Naive thymus-derived CD8-positive, alpha-beta T cell (primary cell): ENCODE measurements at regions not wholly inside any gene's neighbourhood (a gene's known extent, or its start where the extent isn't known, plus 50 kb on each side); places are given as distances from the start of the nearest gene placed in this dataset.
"Not testable (repeated sequence)": the region's sequence is repeated elsewhere in the genome, so short reads cannot be mapped to it uniquely, and the experiment has no call there.

Source experiments
- ATAC-seq, 2 donors: fragments of 150-1000 bp; cut with Tn5 transposase in 1 of 2; sonication (Bioruptor Pico), chemical (Tn5 transposase) in 1 of 2; 1 replicate in 1 of 2; 2 replicates in 1 of 2; pipeline ENCODE4 v1.10.0; 2021; ENCODE audit warnings: mild to moderate bottlenecking in 2 of 2, moderate library complexity in 2 of 2
- POLR2A ChIA-PET: fragments of 350-600 bp; sonication (Branson Sonifier 250); formaldehyde crosslinking; loops from one replicate; lab custom pipeline; 2021; ENCODE audit warnings: antibody characterized with exemption; lab: Charles Lee
- DNase-seq, 10 donors: peaks; one replicate each; pipeline versions ENCODE4 v3.0.0 to v3.0.0-alpha.2; 2020 to 2022
- H3K27ac Mint-ChIP-seq, 10 donors: one replicate each; pipeline ENCODE4 v1.8.0; 2020 to 2022; ENCODE audit warnings: mild to moderate bottlenecking in 10 of 10, mixed read lengths in 10 of 10, moderate library complexity in 4 of 10, inconsistent platforms in 1 of 10
- H3K27me3 Mint-ChIP-seq, 5 donors: one replicate each; pipeline ENCODE4 v1.8.0; 2021 to 2022; ENCODE audit warnings: mixed read lengths in 5 of 5
- H3K36me3 Mint-ChIP-seq, 3 donors: one replicate each; pipeline ENCODE4 v1.8.0; 2020 to 2022; ENCODE audit warnings: mixed read lengths in 3 of 3, mild to moderate bottlenecking in 2 of 3, inconsistent platforms in 1 of 3
- H3K4me1 Mint-ChIP-seq, 4 donors: one replicate each; pipeline ENCODE4 v1.8.0; 2021 to 2022; ENCODE audit warnings: mixed read lengths in 4 of 4
- H3K4me3 Mint-ChIP-seq, 10 donors: one replicate each; pipeline ENCODE4 v1.8.0; 2020 to 2022; ENCODE audit warnings: mild to moderate bottlenecking in 10 of 10, mixed read lengths in 10 of 10, moderate library complexity in 6 of 10, inconsistent platforms in 1 of 10
- H3K9me3 Mint-ChIP-seq, 9 donors: one replicate each; pipeline ENCODE4 v1.8.0; 2020 to 2022; ENCODE audit warnings: mixed read lengths in 9 of 9, mild to moderate bottlenecking in 3 of 9, inconsistent platforms in 1 of 9, moderate library complexity in 1 of 9

- ATAC-seq, result no peak
- Mint-ChIP-seq H3K27ac (no peak overlapping the region), H3K36me3 (peaks cover 0 to 5% (median 2%) of the 10 kb centered on the region in 3 donors), H3K4me1 (no peaks in the 10 kb centered on the region), H3K27me3 (peaks cover 0 to 9% (median 2%) of the 10 kb centered on the region in 5 donors), H3K4me3 (no peak overlapping the region), H3K9me3 (peaks cover 0 to 8% (median 3%) of the 10 kb centered on the region in 9 donors)
- POLR2A ChIA-PET, result no interaction called here
- no peak for DNase-seq
Observed at GRCh38 chr13:44726214-44726613, 150.1 kb upstream of the TSC22D1 start.

GRCh38 chr13:44719857-44720671 is 143.9 kb upstream of the TSC22D1 start:
- Mint-ChIP-seq H3K9me3 (peaks cover 0 to 8% (median 3%) of the 10 kb centered on the region in 9 donors), H3K4me3 (no peak overlapping the region), H3K27ac (no peak overlapping the region), H3K27me3 (peaks cover 0 to 2% (median 0%) of the 10 kb centered on the region in 5 donors), H3K4me1 (no peaks in the 10 kb centered on the region), H3K36me3 (peaks cover 0 to 5% (median 2%) of the 10 kb centered on the region in 3 donors)
- POLR2A ChIA-PET, result no interaction called here
- no peak for DNase-seq
- no peak for ATAC-seq

GRCh38 chr13:44718467-44718866 is 142.3 kb upstream of the TSC22D1 start:
- no peaks in the 10 kb centered on the region for H3K27me3 Mint-ChIP-seq
- peaks cover 0 to 8% (median 3%) of the 10 kb centered on the region in 9 donors for H3K9me3 Mint-ChIP-seq
- no peak for DNase-seq
- ATAC-seq, result no peak
- POLR2A ChIA-PET, result no interaction called here
- no peaks in the 10 kb centered on the region for H3K4me1 Mint-ChIP-seq
- peaks cover 0 to 5% (median 2%) of the 10 kb centered on the region in 3 donors for H3K36me3 Mint-ChIP-seq
- no peak overlapping the region for H3K4me3 Mint-ChIP-seq
- H3K27ac Mint-ChIP-seq, result no peak overlapping the region

- Mint-ChIP-seq H3K4me1 (no peaks in the 10 kb centered on the region), H3K9me3 (no peaks in the 10 kb centered on the region), H3K27me3 (no peaks in the 10 kb centered on the region), H3K4me3 (no peak overlapping the region), H3K27ac (no peak overlapping the region), H3K36me3 (no peaks in the 10 kb centered on the region)
- DNase-seq, result no peak
- ATAC-seq, result no peak
- POLR2A ChIA-PET, result no interaction called here
Observed at GRCh38 chr13:44715287-44716230, 139.4 kb upstream of the TSC22D1 start.

GRCh38 chr13:44713788-44714469 is 137.8 kb upstream of the TSC22D1 start:
- POLR2A ChIA-PET, result no interaction called here
- Mint-ChIP-seq H3K4me3 (no peak overlapping the region), H3K27me3 (no peaks in the 10 kb centered on the region), H3K27ac (no peak overlapping the region), H3K4me1 (no peaks in the 10 kb centered on the region), H3K9me3 (no peaks in the 10 kb centered on the region), H3K36me3 (no peaks in the 10 kb centered on the region)
- DNase-seq (no peak), ATAC-seq (no peak)

- POLR2A ChIA-PET, result no interaction called here
- no peak overlapping the region for H3K4me3 Mint-ChIP-seq
Observed at GRCh38 chr13:44711706-44712105, 135.6 kb upstream of the TSC22D1 start.

GRCh38 chr13:44710576-44710975 is 134.4 kb upstream of the TSC22D1 start:
- no peak for DNase-seq
- H3K4me3 Mint-ChIP-seq, result no peak overlapping the region
- no peaks in the 10 kb centered on the region for H3K36me3 Mint-ChIP-seq
- no peak overlapping the region for H3K27ac Mint-ChIP-seq
- POLR2A ChIA-PET, result no interaction called here
- no peaks in the 10 kb centered on the region for H3K27me3 Mint-ChIP-seq
- no peaks in the 10 kb centered on the region for H3K9me3 Mint-ChIP-seq
- no peak for ATAC-seq
- H3K4me1 Mint-ChIP-seq, result no peaks in the 10 kb centered on the region

More at GRCh38 chr13:44711706-44712105, 135.6 kb upstream of the TSC22D1 start:
- ATAC-seq (no peak), DNase-seq (no peak)
- Mint-ChIP-seq H3K36me3 (no peaks in the 10 kb centered on the region), H3K9me3 (no peaks in the 10 kb centered on the region), H3K4me1 (no peaks in the 10 kb centered on the region), H3K27ac (no peak overlapping the region), H3K27me3 (no peaks in the 10 kb centered on the region)

- DNase-seq, POLR2A ChIA-PET, H3K9me3 Mint-ChIP-seq, H3K27ac Mint-ChIP-seq, H3K27me3 Mint-ChIP-seq, H3K36me3 Mint-ChIP-seq, ATAC-seq, H3K4me1 Mint-ChIP-seq, H3K4me3 Mint-ChIP-seq: not testable (repeated sequence)
Observed at GRCh38 chr13:44704811-44705210, 128.7 kb upstream of the TSC22D1 start.

GRCh38 chr13:44703371-44703770 is 127.2 kb upstream of the TSC22D1 start:
- Mint-ChIP-seq H3K27ac (no peak overlapping the region), H3K9me3 (no peaks in the 10 kb centered on the region), H3K27me3 (no peaks in the 10 kb centered on the region), H3K4me3 (no peak overlapping the region), H3K4me1 (no peaks in the 10 kb centered on the region), H3K36me3 (no peaks in the 10 kb centered on the region)
- no peak for ATAC-seq
- DNase-seq, result no peak
- POLR2A ChIA-PET, result no interaction called here

GRCh38 chr13:44698066-44698465 is 121.9 kb upstream of the TSC22D1 start:
- POLR2A ChIA-PET, result no interaction called here
- Mint-ChIP-seq H3K4me1 (peaks cover 0 to 2% (median 0%) of the 10 kb centered on the region in 4 donors), H3K9me3 (no peaks in the 10 kb centered on the region), H3K4me3 (no peak overlapping the region), H3K27ac (no peak overlapping the region), H3K27me3 (peaks cover 0 to 3% (median 2%) of the 10 kb centered on the region in 5 donors), H3K36me3 (no peaks in the 10 kb centered on the region)
- DNase-seq, result no peak
- ATAC-seq, result no peak

- peaks cover 0 to 2% (median 0%) of the 10 kb centered on the region in 4 donors for H3K4me1 Mint-ChIP-seq
- no peak overlapping the region for H3K27ac Mint-ChIP-seq
- ATAC-seq (no peak), DNase-seq (no peak)
- no peaks in the 10 kb centered on the region for H3K9me3 Mint-ChIP-seq
- no peaks in the 10 kb centered on the region for H3K36me3 Mint-ChIP-seq
- H3K27me3 Mint-ChIP-seq, result peaks cover 0 to 7% (median 2%) of the 10 kb centered on the region in 5 donors
- H3K4me3 Mint-ChIP-seq, result no peak overlapping the region
- POLR2A ChIA-PET, result no interaction called here
Observed at GRCh38 chr13:44697058-44697457, 120.9 kb upstream of the TSC22D1 start.

- H3K4me1 Mint-ChIP-seq, result peaks cover 0 to 2% (median 0%) of the 10 kb centered on the region in 4 donors
- no peaks in the 10 kb centered on the region for H3K9me3 Mint-ChIP-seq
- ATAC-seq, result no peak
- no peak overlapping the region for H3K4me3 Mint-ChIP-seq
- no peak overlapping the region for H3K27ac Mint-ChIP-seq
- H3K36me3 Mint-ChIP-seq, result no peaks in the 10 kb centered on the region
- POLR2A ChIA-PET, result no interaction called here
- DNase-seq, result no peak
- peaks cover 0 to 8% (median 2%) of the 10 kb centered on the region in 5 donors for H3K27me3 Mint-ChIP-seq
Observed at GRCh38 chr13:44695520-44695919, 119.4 kb upstream of the TSC22D1 start.
